GM12874 (cell line): ENCODE measurements at regions not wholly inside any gene's neighbourhood (a gene's known extent, or its start where the extent isn't known, plus 50 kb on each side); places are given as distances from the start of the nearest gene placed in this dataset.

Source experiments
- TF ChIP-seq, protein P1 (sequence below): IDR thresholded peaks from 2 replicates; pipeline ENCODE4 v1.5.1; 2011; ENCODE audit warnings: low read depth, mild to moderate bottlenecking, control low read depth, low read length, moderate library complexity; ENCODE audit not compliant: insufficient read depth

GRCh38 chr3:187858041-187858440 is 112.8 kb upstream of the BCL6 start:
- TF ChIP-seq, protein P1, sequence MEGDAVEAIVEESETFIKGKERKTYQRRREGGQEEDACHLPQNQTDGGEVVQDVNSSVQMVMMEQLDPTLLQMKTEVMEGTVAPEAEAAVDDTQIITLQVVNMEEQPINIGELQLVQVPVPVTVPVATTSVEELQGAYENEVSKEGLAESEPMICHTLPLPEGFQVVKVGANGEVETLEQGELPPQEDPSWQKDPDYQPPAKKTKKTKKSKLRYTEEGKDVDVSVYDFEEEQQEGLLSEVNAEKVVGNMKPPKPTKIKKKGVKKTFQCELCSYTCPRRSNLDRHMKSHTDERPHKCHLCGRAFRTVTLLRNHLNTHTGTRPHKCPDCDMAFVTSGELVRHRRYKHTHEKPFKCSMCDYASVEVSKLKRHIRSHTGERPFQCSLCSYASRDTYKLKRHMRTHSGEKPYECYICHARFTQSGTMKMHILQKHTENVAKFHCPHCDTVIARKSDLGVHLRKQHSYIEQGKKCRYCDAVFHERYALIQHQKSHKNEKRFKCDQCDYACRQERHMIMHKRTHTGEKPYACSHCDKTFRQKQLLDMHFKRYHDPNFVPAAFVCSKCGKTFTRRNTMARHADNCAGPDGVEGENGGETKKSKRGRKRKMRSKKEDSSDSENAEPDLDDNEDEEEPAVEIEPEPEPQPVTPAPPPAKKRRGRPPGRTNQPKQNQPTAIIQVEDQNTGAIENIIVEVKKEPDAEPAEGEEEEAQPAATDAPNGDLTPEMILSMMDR: no peak

- TF ChIP-seq, protein P1: no peak
These were observed 113.4 kb upstream of the BCL6 start for GRCh38 chr3:187858711-187859110.

GRCh38 chr3:187870360-187871203 is 125.3 kb upstream of the BCL6 start:
- TF ChIP-seq, protein P1: no peak

- TF ChIP-seq, protein P1: no peak
These were observed 125.9 kb upstream of the BCL6 start for GRCh38 chr3:187871204-187871591.

GRCh38 chr3:187871848-187872247 is 126.6 kb upstream of the BCL6 start:
- TF ChIP-seq, protein P1: no peak

DNA sequence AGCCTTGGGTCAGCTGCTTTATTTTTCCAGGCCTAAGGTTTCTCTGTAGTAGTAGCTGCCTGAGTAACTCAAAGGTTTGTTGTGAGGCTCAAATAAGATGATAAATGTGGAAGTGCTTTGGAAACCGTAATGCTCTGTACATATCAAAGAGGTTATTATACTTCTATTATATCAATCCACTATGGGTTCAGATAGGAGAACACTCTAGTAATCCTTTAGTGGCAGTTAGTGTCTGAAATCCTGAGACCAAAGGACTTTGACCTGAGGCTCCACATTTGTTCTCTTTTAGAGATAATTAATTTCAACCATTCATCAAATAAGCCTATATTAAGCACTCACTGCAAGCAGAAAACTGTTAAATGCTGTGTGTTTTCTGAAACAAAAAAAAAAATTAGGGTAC is 128.6 kb upstream of the BCL6 start:
- TF ChIP-seq, protein P1: no peak

GRCh38 chr3:187875863-187876262 is 130.6 kb upstream of the BCL6 start:
- TF ChIP-seq, protein P1: no peak
